Stimulated activated CD4-positive, alpha-beta T cell treated with anti-CD3 and anti-CD28 coated beads, Interleukin-1b, Interleukin-23, amount 100 ng/mL, for 48 hours (primary cell): ENCODE measurements at regions not wholly inside any gene's neighbourhood (a gene's known extent, or its start where the extent isn't known, plus 50 kb on each side); places are given as distances from the start of the nearest gene placed in this dataset.
"Not testable (repeated sequence)": the region's sequence is repeated elsewhere in the genome, so short reads cannot be mapped to it uniquely, and the experiment has no call there.

Experiments used
- DNase-seq: peaks from one replicate; pipeline ENCODE4 v3.0.0-alpha.2; 2020

- no peak for DNase-seq
These were observed 266.5 kb downstream of the TSN start for GRCh38 chr2:122021941-122022340.

- no peak for DNase-seq
These were observed 267.1 kb downstream of the TSN start for GRCh38 chr2:122022531-122022930.

DNA sequence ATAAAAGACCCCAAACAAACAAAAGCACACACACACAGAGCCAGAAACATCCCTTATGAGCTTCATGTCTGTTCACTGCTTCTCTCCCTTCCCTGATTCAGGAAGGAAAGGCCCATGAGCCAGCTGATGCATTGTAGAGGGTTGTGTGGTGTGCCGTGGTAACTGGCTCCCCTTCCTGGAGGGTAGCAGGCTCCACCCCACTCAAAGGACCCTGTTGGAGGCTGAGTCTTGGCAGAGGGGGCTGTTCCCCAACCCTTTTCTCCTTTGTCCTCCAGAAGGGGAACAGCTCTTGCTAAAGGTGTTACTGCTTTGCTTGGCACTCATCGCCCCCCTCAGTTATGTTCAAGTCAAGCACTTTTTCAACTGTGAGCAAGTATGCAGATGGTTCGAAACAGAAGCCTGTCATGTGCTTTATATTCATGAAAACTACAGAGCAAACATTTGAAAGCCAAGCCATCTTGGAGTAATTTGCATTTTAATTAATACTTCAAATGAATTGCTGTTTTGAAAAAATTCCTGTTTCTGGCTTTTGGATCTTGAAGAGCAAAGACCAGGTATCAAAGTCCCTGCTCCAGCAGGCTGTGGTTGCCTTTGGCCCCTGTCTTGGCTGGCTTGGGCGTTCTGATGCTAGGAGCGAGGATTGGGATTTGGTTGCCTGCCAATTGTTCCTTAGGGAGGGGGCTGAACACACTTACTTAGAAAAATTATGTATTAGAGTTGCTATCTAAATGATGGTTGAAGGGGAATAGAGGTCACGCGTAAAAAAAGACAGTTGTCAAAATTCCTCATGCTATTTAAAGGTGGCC is 267.8 kb downstream of the TSN start:
- DNase-seq, result no peak

DNA sequence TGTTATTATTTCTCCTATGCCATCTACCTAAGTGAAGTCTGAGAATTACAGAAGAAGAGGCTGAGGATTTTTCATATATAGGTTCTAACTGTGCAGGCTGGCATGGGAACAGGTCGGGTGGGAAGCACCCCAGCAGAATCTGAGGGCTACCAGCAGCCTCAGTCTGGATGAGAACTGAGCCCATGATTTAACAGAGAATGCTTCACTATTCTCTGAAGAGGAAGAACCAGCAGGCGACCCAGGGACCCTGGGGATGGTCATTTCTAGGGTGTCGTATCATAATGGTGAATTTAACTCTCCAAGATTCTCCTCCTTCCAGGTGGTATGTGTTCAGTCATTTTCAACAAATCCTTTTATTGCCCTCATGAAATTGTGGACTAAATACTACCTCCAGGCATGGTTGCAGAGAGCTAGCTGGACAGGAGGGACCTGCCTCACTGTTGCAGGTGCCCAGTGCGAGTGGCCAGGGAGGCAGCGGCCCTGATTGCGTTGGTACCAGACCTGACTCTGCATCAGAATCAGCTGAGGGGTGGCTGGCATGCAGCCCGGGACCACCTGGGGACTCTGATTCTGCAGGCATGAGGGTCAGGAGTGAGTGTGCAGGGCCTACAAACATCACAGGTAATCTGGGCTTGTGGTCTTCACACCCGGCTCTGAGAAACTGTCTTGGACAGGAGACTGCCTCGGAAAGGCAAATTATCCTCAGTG is 272.2 kb downstream of the TSN start:
- no peak for DNase-seq

DNA sequence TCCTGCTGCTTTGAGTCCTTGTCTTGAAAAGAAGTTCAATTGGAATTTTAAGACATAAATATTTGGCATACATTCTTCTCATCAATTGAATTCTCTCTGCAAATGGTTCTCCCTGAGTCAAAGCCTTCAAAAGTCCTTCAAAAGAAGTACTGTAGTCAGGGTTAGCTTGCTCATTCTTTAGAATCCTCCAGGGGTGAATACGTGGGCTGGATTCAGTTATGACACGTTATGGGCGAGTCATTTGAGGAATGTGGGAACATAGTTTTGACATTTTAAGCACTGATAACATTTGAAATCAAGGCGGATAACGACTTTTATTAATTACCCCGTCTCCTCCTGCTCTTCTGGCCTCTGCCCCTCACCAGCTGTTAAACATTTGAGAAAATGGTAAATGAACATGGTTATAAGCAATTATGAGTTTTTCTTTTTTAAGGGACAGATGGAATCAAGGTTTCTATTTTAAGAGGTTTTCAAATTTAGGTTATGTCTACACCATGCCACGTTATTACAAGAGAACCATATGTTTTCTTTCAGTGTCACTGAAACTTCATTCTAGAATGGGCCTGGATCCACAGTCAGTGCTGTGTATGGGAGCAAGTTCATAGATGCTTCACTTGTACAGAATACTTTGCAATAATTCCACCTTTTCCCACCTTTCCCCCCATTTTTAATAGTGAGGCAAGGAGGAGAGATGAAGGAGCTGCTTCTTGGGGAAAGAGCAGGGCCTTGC is 273.1 kb downstream of the TSN start:
- no peak for DNase-seq

DNA sequence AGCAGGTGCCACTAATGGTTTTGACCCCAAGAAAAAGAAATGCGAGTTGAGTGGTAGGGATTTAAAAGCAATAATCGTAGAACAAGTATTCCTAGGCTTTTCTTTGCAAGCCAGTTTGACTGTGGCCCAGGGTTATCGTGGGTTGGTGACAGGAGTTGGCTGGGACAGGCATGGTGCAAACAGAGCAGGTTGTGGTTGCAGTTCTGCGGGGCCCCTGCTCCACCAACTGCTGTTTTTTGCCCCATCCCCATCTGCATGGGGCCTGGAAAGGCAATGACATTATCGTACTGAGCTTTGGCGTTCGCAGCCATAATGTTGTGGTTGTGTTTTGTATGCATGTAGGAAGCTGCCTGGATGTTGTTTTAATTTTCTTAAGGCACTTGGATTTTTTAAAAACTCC is 274.0 kb downstream of the TSN start:
- DNase-seq, result no peak

- no peak for DNase-seq
These were observed 274.5 kb downstream of the TSN start for GRCh38 chr2:122029945-122030344.

GRCh38 chr2:122031544-122032263 is 276.3 kb downstream of the TSN start:
- no peak for DNase-seq

- no peak for DNase-seq
These were observed 276.8 kb downstream of the TSN start for GRCh38 chr2:122032264-122032645.

GRCh38 chr2:122033778-122034177 is 278.3 kb downstream of the TSN start:
- DNase-seq, result no peak

DNA sequence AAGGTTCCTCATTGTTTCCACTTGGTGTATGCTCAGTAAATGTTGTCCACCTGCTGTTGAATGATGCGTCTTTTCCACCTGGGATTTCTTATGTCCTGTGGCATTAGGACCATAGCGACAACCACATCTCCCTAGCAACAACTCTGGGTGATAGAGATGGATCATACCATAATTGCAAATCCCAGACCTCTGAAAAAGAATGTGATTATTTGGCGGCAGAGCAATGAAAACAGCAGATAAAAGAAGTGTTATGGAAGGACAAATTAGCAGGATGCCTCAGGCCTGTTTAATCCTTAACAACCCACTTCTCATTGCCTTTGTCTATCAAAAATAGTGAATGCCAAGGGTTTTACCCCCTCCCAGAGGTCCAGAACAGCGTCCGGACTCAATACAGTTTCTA is 278.9 kb downstream of the TSN start:
- DNase-seq, result no peak

DNA sequence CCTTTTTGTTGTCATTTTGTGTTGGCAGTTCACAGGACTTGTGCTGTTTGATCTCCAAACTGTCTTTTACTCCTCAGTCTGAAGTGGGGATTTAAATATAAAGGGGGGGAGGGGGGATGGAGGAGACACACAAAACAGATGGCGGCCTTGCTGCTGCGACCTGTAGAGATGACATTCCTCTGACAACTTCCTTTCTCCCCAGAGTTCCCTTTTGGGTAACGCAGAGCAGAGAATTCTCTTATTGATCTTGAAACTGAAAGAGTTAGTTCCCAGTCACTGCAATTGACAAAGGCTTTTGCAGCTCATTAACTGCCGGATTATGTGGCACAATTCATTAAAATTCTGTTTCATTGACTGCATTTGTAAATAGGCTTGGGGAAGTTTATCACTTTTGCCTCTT is 279.3 kb downstream of the TSN start:
- DNase-seq, result no peak

DNA sequence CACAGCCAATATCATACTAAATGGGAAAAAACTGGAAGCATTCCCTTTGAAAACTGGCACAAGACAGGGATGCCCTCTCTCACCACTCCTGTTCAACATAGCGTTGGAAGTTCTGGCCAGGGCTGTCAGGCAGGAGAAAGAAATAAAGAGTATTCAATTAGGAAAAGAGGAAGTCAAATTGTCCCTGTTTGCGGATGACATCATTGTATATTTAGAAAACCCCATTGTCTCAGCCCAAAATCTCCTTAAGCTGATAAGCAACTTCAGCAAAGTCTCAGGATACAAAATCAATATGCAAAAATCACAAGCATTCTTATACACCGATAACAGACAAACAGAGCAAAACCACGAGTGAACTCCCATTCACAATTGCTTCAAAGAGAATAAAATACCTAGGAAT is 283.4 kb downstream of the TSN start:
- DNase-seq, result not testable (repeated sequence)

- DNase-seq, result no peak
These were observed 286.0 kb downstream of the TSN start for GRCh38 chr2:122041455-122041854.

DNA sequence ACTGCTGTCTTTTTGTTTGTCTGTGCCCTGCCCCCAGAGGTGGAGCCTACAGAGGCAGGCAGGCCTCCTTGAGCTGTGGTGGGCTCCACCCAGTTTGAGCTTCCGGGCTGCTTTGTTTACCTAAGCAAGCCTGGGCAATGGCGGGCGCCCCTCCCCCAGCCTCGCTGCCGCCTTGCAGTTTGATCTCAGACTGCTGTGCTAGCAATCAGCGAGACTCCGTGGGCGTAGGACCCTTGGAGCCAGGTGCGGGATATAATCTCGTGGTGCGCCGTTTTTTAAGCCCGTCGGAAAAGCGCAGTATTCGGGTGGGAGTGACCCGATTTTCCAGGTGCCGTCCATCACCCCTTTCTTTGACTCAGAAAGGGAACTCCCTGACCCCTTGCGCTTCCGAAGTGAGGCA is 296.2 kb downstream of the TSN start:
- not testable (repeated sequence) for DNase-seq

DNA sequence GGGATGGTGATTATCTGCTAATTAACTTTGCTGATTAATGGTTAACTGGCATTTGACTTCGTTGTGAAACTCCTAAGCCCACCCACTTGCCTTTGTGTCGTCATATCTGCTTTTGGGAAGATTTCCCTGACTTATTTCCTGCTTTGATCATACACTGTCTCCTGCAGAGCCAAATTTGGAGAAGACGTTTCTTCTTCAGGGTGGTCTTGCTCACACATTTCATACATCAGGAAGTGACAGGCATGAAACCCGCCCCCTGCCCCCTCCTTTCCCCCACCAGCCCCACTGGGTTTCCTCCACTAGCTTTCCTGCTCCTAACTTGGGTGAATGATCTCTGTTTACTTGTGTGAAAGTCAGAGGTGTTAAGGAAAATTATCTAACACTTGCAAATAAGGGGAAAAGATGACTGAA is 300.1 kb downstream of the TSN start:
- no peak for DNase-seq

GRCh38 chr2:122056853-122057252 is 301.4 kb downstream of the TSN start:
- DNase-seq, result no peak

DNA sequence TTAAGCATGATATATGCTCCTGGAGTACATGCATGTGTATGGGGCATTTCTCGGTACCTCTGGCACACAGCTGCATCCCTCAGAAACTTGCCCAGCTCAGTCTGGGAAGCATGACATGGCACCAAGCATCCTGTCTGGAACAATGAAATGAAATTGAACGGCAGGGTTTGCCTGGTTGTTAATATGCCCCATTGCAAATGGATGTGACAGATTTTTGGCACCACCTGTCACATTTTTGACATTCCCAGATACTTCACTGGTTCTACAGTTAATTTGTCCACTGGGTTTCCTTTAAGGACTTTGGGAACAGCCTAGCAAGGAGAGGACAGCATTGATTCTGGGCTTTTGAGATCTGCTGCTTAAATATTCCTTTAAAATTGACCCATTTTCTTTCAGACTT is 305.8 kb downstream of the TSN start:
- DNase-seq, result no peak

DNA sequence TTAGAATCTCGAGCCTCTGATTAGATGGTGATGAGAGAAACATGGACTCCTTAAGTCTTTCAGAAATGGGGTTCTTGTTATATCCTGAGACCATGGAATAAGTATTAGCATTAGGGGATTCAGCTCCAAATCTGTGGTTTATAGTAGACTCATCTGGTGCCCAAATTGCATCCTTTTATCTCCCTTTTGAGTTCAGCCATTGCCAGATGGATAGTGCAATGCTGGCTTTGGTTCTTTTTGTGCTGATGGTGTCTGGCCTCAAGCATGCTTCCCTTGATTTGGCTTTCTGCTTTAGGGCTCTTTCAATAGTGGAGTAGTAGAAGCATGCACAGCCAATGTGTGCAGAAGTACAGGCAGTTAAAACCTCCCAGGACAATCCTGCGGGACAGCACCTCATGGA is 306.4 kb downstream of the TSN start:
- no peak for DNase-seq

- DNase-seq, result no peak
These were observed 307.1 kb downstream of the TSN start for GRCh38 chr2:122062506-122062905.

DNA sequence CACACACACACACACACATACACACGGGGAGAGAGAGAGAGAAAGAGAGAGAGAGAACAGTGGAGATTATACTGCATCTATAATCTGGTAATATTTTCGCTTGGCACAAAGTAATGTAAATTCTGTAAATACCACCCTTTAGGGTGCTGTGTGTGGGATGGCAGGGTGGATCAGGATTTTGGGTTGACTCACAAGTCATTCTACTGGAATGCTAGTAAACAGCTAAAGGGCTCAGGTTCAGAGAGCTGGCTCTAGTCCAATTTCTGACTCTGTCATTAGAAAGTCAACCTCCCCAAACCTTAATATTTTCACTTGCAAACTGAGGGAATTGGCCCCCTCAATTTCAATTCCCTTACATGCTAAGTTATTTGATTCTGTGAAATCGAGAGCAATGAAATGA is 308.3 kb downstream of the TSN start:
- DNase-seq, result no peak

GRCh38 chr2:122070241-122070731 is 314.8 kb downstream of the TSN start:
- DNase-seq, result no peak

- no peak for DNase-seq
These were observed 317.2 kb downstream of the TSN start for GRCh38 chr2:122072666-122073065.
